Sigmoid colon (tissue), 6 donors: ENCODE measurements at regions not wholly inside any gene's neighbourhood (a gene's known extent, or its start where the extent isn't known, plus 50 kb on each side); places are given as distances from the start of the nearest gene placed in this dataset.

Experiments used
- DNase-seq: peaks from one replicate; pipeline ENCODE4 v3.0.0-alpha.2; 2019
- H3K27ac ChIP-seq, 4 donors: fragments of 200-600 bp; sonication (generic); one replicate each; pipeline ENCODE4 v1.5.1; 2016 to 2019; ENCODE audit warnings: mild to moderate bottlenecking in 1 of 4
- H3K27me3 ChIP-seq, 3 donors: fragments of 200-600 bp; sonication (generic); one replicate each; pipeline ENCODE4 v1.5.1; 2019; ENCODE audit warnings: mild to moderate bottlenecking in 1 of 3
- H3K36me3 ChIP-seq, 4 donors: fragments of 200-600 bp; sonication (generic); one replicate each; pipeline ENCODE4 v1.5.1; 2016 to 2019
- H3K4me1 ChIP-seq, 4 donors: fragments of 200-600 bp; sonication (generic); one replicate each; pipeline ENCODE4 v1.5.1; 2017 to 2019
- H3K4me3 ChIP-seq, 4 donors: fragments of 200-600 bp; sonication (generic); one replicate each; pipeline ENCODE4 v1.5.1; 2017 to 2019; ENCODE audit warnings: mild to moderate bottlenecking in 2 of 4, moderate library complexity in 1 of 4
- H3K9me3 ChIP-seq, 4 donors: fragments of 200-600 bp in 3 of 4; sonication (generic) in 3 of 4; one replicate each; pipeline versions ENCODE4 v1.5.1 to v1.6.1; 2013 to 2019
- CTCF ChIP-seq, 4 experiments: fragments of 450-650 bp in 3 of 4; fragments of 200-600 bp in 1 of 4; IDR thresholded peaks; one replicate each; pipeline ENCODE4 v1.5.1; 2016 to 2019; ENCODE audit warnings: antibody characterized with exemption in 4 of 4, mild to moderate bottlenecking in 3 of 4, moderate library complexity in 2 of 4
- EP300 ChIP-seq, 4 donors: sonication (generic); formaldehyde crosslinking; IDR thresholded peaks; one replicate each; pipeline ENCODE4 v1.6.1; 2017; ENCODE audit warnings: antibody characterized with exemption in 4 of 4
- POLR2A ChIP-seq, 2 donors: fragments of 450-650 bp; IDR thresholded peaks; one replicate each; pipeline ENCODE4 v1.6.1; 2016; ENCODE audit warnings: antibody characterized with exemption in 2 of 2, mild to moderate bottlenecking in 2 of 2, moderate library complexity in 2 of 2
- POLR2AphosphoS5 ChIP-seq, 4 donors: sonication (generic); formaldehyde crosslinking; IDR thresholded peaks; one replicate each; pipeline ENCODE4 v1.6.1; 2017; ENCODE audit warnings: antibody characterized with exemption in 4 of 4
- WGBS, 2 donors: extraction: QIAGEN DNeasy Blood & Tissue Kit; methylation state at CpG; one replicate each; pipeline ENCODE4 v1.1.7; 2013; 5-methylcytosine and 5-hydroxymethylcytosine counted together
- intact Hi-C: fragments of 100-400 bp; cut with DNase I; formaldehyde crosslinking; loops from one replicate; pipeline ENCODE4 v1.15.1; 2023
- donor health status: healthy with polysubstance abuse.
- donor health status: healthy.

GRCh38 chr5:2282893-2283292 lies 400.2 kb upstream of the IRX4 start:
- no peak for TF ChIP-seq EP300 (IDR thresholded peaks at IDR 0.05)
- TF ChIP-seq CTCF (IDR thresholded peaks at IDR 0.05), result no peak
- TF ChIP-seq POLR2AphosphoS5 (IDR thresholded peaks at IDR 0.05), result peak in 1 of 4 donors; percentile 33
- no peak for TF ChIP-seq POLR2A (IDR thresholded peaks at IDR 0.05)
- H3K4me1 ChIP-seq, result no peaks in the 10 kb centered on the region
- H3K27me3 ChIP-seq, result no peaks in the 10 kb centered on the region
- H3K36me3 ChIP-seq, result no peaks in the 10 kb centered on the region
- WGBS, 2 donors, result 68 to 71% methylated on average over 7 of the region's 7 CpGs
- no peak overlapping the region for H3K4me3 ChIP-seq
- DNase-seq, result peak; percentile 46
- H3K9me3 ChIP-seq, result no peaks in the 10 kb centered on the region
- intact Hi-C loops, result no loop called here
- no peak overlapping the region for H3K27ac ChIP-seq

GRCh38 chr5:2282034-2282690 lies 399.4 kb upstream of the IRX4 start:
- Histone ChIP-seq H3K36me3 (no peaks in the 10 kb centered on the region), H3K4me3 (no peak overlapping the region), H3K27ac (no peak overlapping the region), H3K4me1 (no peaks in the 10 kb centered on the region), H3K27me3 (no peaks in the 10 kb centered on the region), H3K9me3 (no peaks in the 10 kb centered on the region)
- intact Hi-C loops, result no loop called here
- DNase-seq, result peak; percentile 55
- WGBS, 2 donors, result 62 to 65% methylated on average over 11 of the region's 11 CpGs
- no peak for TF ChIP-seq POLR2AphosphoS5 (IDR thresholded peaks at IDR 0.05)
- TF ChIP-seq POLR2A (IDR thresholded peaks at IDR 0.05), result no peak

GRCh38 chr5:2281446-2281845 lies 398.7 kb upstream of the IRX4 start:
- Histone ChIP-seq H3K27ac (no peak overlapping the region), H3K9me3 (no peaks in the 10 kb centered on the region), H3K4me1 (no peaks in the 10 kb centered on the region), H3K36me3 (no peaks in the 10 kb centered on the region), H3K27me3 (no peaks in the 10 kb centered on the region), H3K4me3 (no peak overlapping the region)
- 86 to 89% methylated on average over 3 of the region's 3 CpGs for WGBS, 2 donors
- TF ChIP-seq POLR2AphosphoS5 (IDR thresholded peaks at IDR 0.05) (no peak), POLR2A (IDR thresholded peaks at IDR 0.05) (no peak), EP300 (IDR thresholded peaks at IDR 0.05) (no peak), CTCF (IDR thresholded peaks at IDR 0.05) (no peak)
- DNase-seq, result peak; percentile 26
- intact Hi-C loops, result no loop called here

- no peak overlapping the region for H3K27ac ChIP-seq
- no peaks in the 10 kb centered on the region for H3K27me3 ChIP-seq
- no peak for DNase-seq
- H3K9me3 ChIP-seq, result no peaks in the 10 kb centered on the region
- intact Hi-C loops, result no loop called here
- TF ChIP-seq EP300 (IDR thresholded peaks at IDR 0.05) (no peak), CTCF (IDR thresholded peaks at IDR 0.05) (no peak)
- 71 to 80% methylated on average over 3 of the region's 3 CpGs for WGBS, 2 donors
- no peaks in the 10 kb centered on the region for H3K4me1 ChIP-seq
- H3K4me3 ChIP-seq, result no peak overlapping the region
- no peaks in the 10 kb centered on the region for H3K36me3 ChIP-seq
Measured at GRCh38 chr5:2280318-2280717, 397.6 kb upstream of the IRX4 start.

- no peak overlapping the region for H3K4me3 ChIP-seq
- TF ChIP-seq CTCF (IDR thresholded peaks at IDR 0.05) (no peak), POLR2A (IDR thresholded peaks at IDR 0.05) (no peak), POLR2AphosphoS5 (IDR thresholded peaks at IDR 0.05) (no peak), EP300 (IDR thresholded peaks at IDR 0.05) (no peak)
- H3K9me3 ChIP-seq, result no peaks in the 10 kb centered on the region
- H3K27me3 ChIP-seq, result no peaks in the 10 kb centered on the region
- peak; percentile 38 for DNase-seq
- no peak overlapping the region for H3K27ac ChIP-seq
- no peaks in the 10 kb centered on the region for H3K36me3 ChIP-seq
- H3K4me1 ChIP-seq, result no peaks in the 10 kb centered on the region
- 62 to 70% methylated on average over 27 of the region's 27 CpGs for WGBS, 2 donors
- intact Hi-C loops, result no loop called here
Measured at GRCh38 chr5:2278825-2279456, 396.2 kb upstream of the IRX4 start.
